GM18858 (cell line): ENCODE measurements at regions not wholly inside any gene's neighbourhood (a gene's known extent, or its start where the extent isn't known, plus 50 kb on each side); places are given as distances from the start of the nearest gene placed in this dataset.
"Not testable (repeated sequence)": the region's sequence is repeated elsewhere in the genome, so short reads cannot be mapped to it uniquely, and the experiment has no call there.

ENCODE experiments used
- ATAC-seq: cut with Tn5 transposase; IDR thresholded peaks from one replicate; pipeline ENCODE4 v1.9.1; 2021; ENCODE audit not compliant: unreplicated experiment

- no peak for ATAC-seq
These were observed 458.6 kb upstream of the ATXN8OS start for GRCh38 chr13:69649063-69649392.

GRCh38 chr13:69648340-69649062 lies 459.1 kb upstream of the ATXN8OS start:
- ATAC-seq = no peak

GRCh38 chr13:69644447-69644846 lies 463.2 kb upstream of the ATXN8OS start:
- no peak for ATAC-seq

GRCh38 chr13:69641773-69642172 lies 465.9 kb upstream of the ATXN8OS start:
- ATAC-seq = no peak

- no peak for ATAC-seq
These were observed 474.6 kb upstream of the ATXN8OS start for GRCh38 chr13:69633044-69633443.

GRCh38 chr13:69623973-69624372 lies 483.7 kb upstream of the ATXN8OS start:
- no peak for ATAC-seq

- no peak for ATAC-seq
These were observed 488.0 kb upstream of the ATXN8OS start for GRCh38 chr13:69619651-69620050.

GRCh38 chr13:69618838-69619237 lies 488.8 kb upstream of the ATXN8OS start:
- ATAC-seq = no peak

GRCh38 chr13:69618393-69618792 lies 489.2 kb upstream of the ATXN8OS start:
- no peak for ATAC-seq

- ATAC-seq = no peak
These were observed 490.0 kb upstream of the ATXN8OS start for GRCh38 chr13:69617587-69617986.

- no peak for ATAC-seq
These were observed 491.2 kb upstream of the ATXN8OS start for GRCh38 chr13:69616396-69616795.

- not testable (repeated sequence) for ATAC-seq
These were observed 492.6 kb upstream of the ATXN8OS start for GRCh38 chr13:69615055-69615454.

GRCh38 chr13:69604698-69605097 lies 502.9 kb upstream of the ATXN8OS start:
- no peak for ATAC-seq

GRCh38 chr13:69603144-69603853 lies 504.3 kb upstream of the ATXN8OS start:
- no peak for ATAC-seq

- ATAC-seq = no peak
These were observed 506.0 kb upstream of the ATXN8OS start for GRCh38 chr13:69601661-69602060.

GRCh38 chr13:69600811-69601210 lies 506.8 kb upstream of the ATXN8OS start:
- no peak for ATAC-seq

GRCh38 chr13:69597088-69597487 lies 510.5 kb upstream of the ATXN8OS start:
- ATAC-seq = no peak

GRCh38 chr13:69595181-69595580 lies 512.4 kb upstream of the ATXN8OS start:
- ATAC-seq = no peak

- ATAC-seq = no peak
These were observed 516.2 kb upstream of the ATXN8OS start for GRCh38 chr13:69591437-69591836.

GRCh38 chr13:69589531-69590235 lies 517.9 kb upstream of the ATXN8OS start:
- no peak for ATAC-seq

GRCh38 chr13:69585656-69586055 lies 522.0 kb upstream of the ATXN8OS start:
- ATAC-seq = no peak

GRCh38 chr13:69580255-69580654 lies 527.4 kb upstream of the ATXN8OS start:
- no peak for ATAC-seq
